Activated CD4-positive, alpha-beta T cell treated with anti-CD3 and anti-CD28 coated beads, Interleukin-2, amount 10 ng/mL, durations not matched to agents 7 days and 5 days (primary cell): ENCODE measurements at regions not wholly inside any gene's neighbourhood (a gene's known extent, or its start where the extent isn't known, plus 50 kb on each side); places are given as distances from the start of the nearest gene placed in this dataset.

Experiments used
- CTCF ChIA-PET: fragments of 350-600 bp; sonication (Branson Sonifier 250); formaldehyde crosslinking; loops from one replicate; lab custom pipeline; 2021; ENCODE audit warnings: antibody characterized with exemption; lab: Charles Lee
- POLR2A ChIA-PET: fragments of 350-600 bp; sonication (Branson Sonifier 250); formaldehyde crosslinking; loops from one replicate; lab custom pipeline; 2021; ENCODE audit warnings: antibody characterized with exemption; lab: Charles Lee
- DNase-seq: peaks from one replicate; pipeline ENCODE4 v3.0.0-alpha.2; 2020
- H3K27ac Mint-ChIP-seq: one replicate; pipeline ENCODE4 v1.8.0; 2021; ENCODE audit warnings: mild to moderate bottlenecking, moderate library complexity, mixed read lengths
- H3K27me3 Mint-ChIP-seq: one replicate; pipeline ENCODE4 v1.8.0; 2021; ENCODE audit warnings: mixed read lengths
- H3K36me3 Mint-ChIP-seq: one replicate; pipeline ENCODE4 v1.8.0; 2021; ENCODE audit warnings: low read depth, mixed read lengths
- H3K4me1 Mint-ChIP-seq: one replicate; pipeline ENCODE4 v1.8.0; 2021; ENCODE audit warnings: mixed read lengths
- H3K4me3 Mint-ChIP-seq: one replicate; pipeline ENCODE4 v1.8.0; 2021; ENCODE audit warnings: mild to moderate bottlenecking, moderate library complexity, mixed read lengths
- H3K9me3 Mint-ChIP-seq: one replicate; pipeline ENCODE4 v1.8.0; 2021; ENCODE audit warnings: mixed read lengths

DNA sequence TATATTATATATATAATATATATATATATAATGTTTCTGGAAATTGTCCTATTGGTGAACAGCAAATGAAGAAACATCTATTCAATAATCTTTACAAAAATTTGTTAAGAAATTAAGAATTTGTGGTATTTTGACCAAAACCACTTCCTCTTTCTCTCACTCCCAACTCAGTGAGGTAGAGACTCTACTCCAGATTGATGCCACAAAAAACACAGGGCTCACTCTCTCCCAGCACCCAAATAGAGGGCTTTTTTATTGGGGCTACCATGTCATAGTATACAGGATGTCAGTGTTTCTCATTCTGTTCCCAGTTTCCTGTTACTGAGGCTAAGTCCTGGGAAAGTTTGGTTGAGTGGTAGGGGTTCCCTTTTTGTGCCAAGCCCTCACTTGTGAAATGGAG is 1155.4 kb downstream of the BCL11A start:
- H3K9me3 Mint-ChIP-seq: no peaks in the 10 kb centered on the region
- no peaks in the 10 kb centered on the region for H3K27me3 Mint-ChIP-seq
- DNase-seq: no peak
- H3K27ac Mint-ChIP-seq: no peak overlapping the region
- CTCF ChIA-PET: interaction anchor here (0.6 kb wide), 1 partner anchor 749 kb away, joined by 4 read pairs; no protein-coding TSS in a partner anchor
- no peaks in the 10 kb centered on the region for H3K36me3 Mint-ChIP-seq
- POLR2A ChIA-PET: no interaction called here
- no peak overlapping the region for H3K4me3 Mint-ChIP-seq
- H3K4me1 Mint-ChIP-seq: no peaks in the 10 kb centered on the region

DNA sequence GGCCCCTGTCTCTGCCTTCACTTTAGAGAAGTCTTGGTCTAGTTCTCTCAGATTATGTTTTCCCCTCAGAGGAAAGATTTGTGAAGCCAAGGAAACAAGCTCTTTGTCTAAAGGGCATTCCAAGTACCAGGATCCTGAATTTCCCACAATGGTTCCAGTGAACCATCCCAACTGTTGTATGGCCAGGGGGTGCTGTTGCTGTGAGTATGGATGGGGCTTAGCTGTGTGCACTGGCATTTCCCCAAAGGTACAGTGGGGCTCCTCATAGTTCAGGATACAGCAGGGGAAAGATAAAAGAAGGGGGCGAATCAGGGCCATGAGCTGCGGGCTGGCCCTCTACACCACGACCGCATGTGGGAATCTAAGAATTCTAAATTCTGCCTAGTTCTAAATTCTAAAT is 1154.0 kb upstream of the FANCL start:
- Mint-ChIP-seq H3K9me3 (no peaks in the 10 kb centered on the region), H3K27ac (no peak overlapping the region), H3K27me3 (no peaks in the 10 kb centered on the region), H3K36me3 (no peaks in the 10 kb centered on the region), H3K4me3 (no peak overlapping the region), H3K4me1 (no peaks in the 10 kb centered on the region)
- POLR2A ChIA-PET: no interaction called here
- CTCF ChIA-PET: interaction anchor here (0.9 kb wide), 1 partner anchor 51 kb away, joined by 3 read pairs; no protein-coding TSS in a partner anchor
- no peak for DNase-seq

DNA sequence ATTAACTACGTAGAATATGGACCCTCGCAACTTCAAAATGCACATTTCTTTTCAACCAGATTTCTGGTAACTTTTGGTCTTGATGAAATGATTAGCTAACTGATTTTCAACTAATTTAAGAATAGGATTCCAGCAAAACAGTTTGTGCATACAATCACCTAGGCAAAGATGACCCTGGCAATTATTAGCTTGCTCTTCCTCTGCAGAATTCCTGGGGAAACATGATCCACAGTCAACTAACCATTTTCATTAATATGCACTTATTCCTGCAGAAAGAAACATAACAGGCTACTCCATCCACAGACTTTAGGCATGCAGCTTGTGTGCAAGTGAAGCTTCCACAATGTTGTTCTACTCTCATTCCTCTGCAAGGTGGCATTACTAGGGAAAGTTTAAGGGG is 1150.8 kb upstream of the FANCL start:
- no peak overlapping the region for H3K27ac Mint-ChIP-seq
- ChIA-PET CTCF (no interaction called here), POLR2A (no interaction called here)
- no peaks in the 10 kb centered on the region for H3K27me3 Mint-ChIP-seq
- no peak overlapping the region for H3K4me3 Mint-ChIP-seq
- H3K9me3 Mint-ChIP-seq: no peaks in the 10 kb centered on the region
- no peaks in the 10 kb centered on the region for H3K4me1 Mint-ChIP-seq
- no peaks in the 10 kb centered on the region for H3K36me3 Mint-ChIP-seq
- DNase-seq: no peak

DNA sequence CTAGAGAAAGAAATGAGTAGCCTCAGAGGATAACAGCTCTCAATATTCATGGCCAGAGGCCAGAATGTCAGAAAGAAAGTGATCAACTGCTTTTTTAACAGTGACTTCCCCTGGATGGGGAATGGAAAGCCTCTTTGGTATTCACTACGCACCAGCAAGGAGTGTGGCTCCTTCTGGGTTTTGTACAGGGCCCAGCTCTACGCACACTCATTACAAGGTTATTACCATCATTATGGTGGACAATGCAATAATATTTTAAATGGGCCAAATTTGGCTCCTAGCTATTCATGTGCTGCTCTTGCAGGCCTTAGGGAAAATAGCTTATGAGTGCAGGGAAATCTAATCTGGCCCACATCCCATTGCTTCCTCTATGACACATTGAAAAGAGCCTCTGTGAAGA is 1149.5 kb upstream of the FANCL start:
- no peak overlapping the region for H3K27ac Mint-ChIP-seq
- H3K36me3 Mint-ChIP-seq: no peaks in the 10 kb centered on the region
- no peaks in the 10 kb centered on the region for H3K9me3 Mint-ChIP-seq
- POLR2A ChIA-PET: no interaction called here
- H3K4me3 Mint-ChIP-seq: no peak overlapping the region
- CTCF ChIA-PET: no interaction called here
- no peaks in the 10 kb centered on the region for H3K27me3 Mint-ChIP-seq
- DNase-seq: no peak
- H3K4me1 Mint-ChIP-seq: no peaks in the 10 kb centered on the region

DNA sequence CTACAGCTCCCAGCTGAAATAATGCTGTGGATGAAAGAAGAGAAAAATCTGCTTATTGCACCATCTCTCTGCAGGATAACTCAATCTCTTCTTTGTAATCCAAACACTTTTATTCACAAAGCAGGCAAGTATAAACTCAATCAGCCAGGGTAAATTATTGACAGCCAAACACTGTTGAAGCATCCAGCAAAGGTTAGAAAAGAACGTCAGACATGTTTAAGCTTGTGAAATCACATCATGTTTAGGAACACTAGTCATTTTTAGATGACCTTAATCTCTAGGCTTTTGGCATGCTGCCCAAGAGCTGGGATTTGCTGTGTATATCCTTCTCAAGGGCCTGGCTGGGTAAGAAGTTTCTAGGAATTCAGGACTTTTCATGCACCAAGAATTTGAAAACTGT is 1148.1 kb upstream of the FANCL start:
- no peaks in the 10 kb centered on the region for H3K27me3 Mint-ChIP-seq
- DNase-seq: no peak
- H3K27ac Mint-ChIP-seq: no peak overlapping the region
- no peaks in the 10 kb centered on the region for H3K36me3 Mint-ChIP-seq
- no peaks in the 10 kb centered on the region for H3K9me3 Mint-ChIP-seq
- no peak overlapping the region for H3K4me3 Mint-ChIP-seq
- no peaks in the 10 kb centered on the region for H3K4me1 Mint-ChIP-seq
- ChIA-PET POLR2A (no interaction called here), CTCF (no interaction called here)

DNA sequence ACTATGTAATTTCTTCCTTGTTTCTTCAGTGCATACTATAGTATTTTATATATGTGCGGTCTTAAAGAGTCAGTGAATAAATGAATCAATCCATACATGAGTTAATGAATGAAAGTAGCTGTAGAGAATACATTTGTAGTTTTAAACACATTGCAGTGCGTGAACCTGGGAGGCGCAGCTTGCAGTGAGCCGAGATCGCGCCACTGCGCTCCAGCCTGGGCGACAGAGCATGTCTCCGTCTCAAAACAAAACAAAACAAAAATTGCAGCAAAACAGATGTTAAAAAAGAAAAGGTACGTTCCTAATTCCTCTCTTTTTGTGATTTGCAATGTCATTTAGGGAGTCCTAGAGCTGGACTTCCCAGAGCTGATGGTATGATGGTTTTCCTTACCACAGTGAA is 1144.8 kb upstream of the FANCL start:
- no peak overlapping the region for H3K4me3 Mint-ChIP-seq
- POLR2A ChIA-PET: no interaction called here
- H3K36me3 Mint-ChIP-seq: no peaks in the 10 kb centered on the region
- H3K27ac Mint-ChIP-seq: no peak overlapping the region
- no peaks in the 10 kb centered on the region for H3K27me3 Mint-ChIP-seq
- H3K4me1 Mint-ChIP-seq: no peaks in the 10 kb centered on the region
- CTCF ChIA-PET: no interaction called here
- H3K9me3 Mint-ChIP-seq: no peaks in the 10 kb centered on the region
- DNase-seq: no peak

DNA sequence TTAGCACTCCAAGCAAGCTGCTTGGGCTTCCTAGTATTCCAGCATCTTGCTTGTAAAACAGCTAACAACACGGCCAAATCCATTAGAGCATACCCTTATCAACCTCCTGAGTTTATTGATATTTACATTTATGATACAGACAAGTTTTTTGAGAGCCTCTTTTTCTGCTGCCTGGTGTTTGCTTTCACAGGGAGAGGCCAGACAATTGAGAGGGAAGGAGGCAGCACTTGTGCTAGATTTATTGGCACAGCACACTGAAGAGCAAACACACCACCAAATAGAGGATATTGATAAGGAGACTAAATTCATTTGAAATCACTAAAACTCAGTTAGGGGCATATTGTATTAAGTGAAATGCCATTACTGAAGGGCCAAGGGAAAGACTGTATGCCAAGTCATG is 1142.3 kb upstream of the FANCL start:
- ChIA-PET CTCF (no interaction called here), POLR2A (no interaction called here)
- Mint-ChIP-seq H3K9me3 (peaks cover 5% of the 10 kb centered on the region), H3K27me3 (no peaks in the 10 kb centered on the region), H3K36me3 (no peaks in the 10 kb centered on the region), H3K4me1 (no peaks in the 10 kb centered on the region), H3K27ac (no peak overlapping the region), H3K4me3 (no peak overlapping the region)
- DNase-seq: no peak

DNA sequence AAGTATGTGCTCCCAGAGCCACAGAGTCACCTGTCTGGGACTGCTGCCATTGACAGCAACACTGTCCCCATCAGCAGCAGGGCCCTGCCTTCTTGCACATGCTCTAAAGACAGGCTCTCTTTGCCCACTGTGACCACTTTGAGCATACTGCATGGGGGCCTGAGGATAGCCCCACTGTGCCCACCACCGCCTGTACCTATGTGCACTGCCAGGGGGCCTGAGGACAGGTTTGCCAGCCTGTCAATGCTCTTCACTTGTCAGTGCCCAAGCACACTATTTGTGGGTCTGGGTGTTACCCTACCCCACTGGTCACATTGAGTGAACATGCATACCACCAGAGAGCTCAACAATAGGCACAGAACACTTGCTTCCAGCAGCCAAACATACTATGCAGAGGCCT is 1137.0 kb upstream of the FANCL start:
- peaks cover 6% of the 10 kb centered on the region for H3K9me3 Mint-ChIP-seq
- no peaks in the 10 kb centered on the region for H3K4me1 Mint-ChIP-seq
- no peak overlapping the region for H3K27ac Mint-ChIP-seq
- no peak overlapping the region for H3K4me3 Mint-ChIP-seq
- no peaks in the 10 kb centered on the region for H3K27me3 Mint-ChIP-seq
- no peak for DNase-seq
- ChIA-PET CTCF (no interaction called here), POLR2A (no interaction called here)
- no peaks in the 10 kb centered on the region for H3K36me3 Mint-ChIP-seq

DNA sequence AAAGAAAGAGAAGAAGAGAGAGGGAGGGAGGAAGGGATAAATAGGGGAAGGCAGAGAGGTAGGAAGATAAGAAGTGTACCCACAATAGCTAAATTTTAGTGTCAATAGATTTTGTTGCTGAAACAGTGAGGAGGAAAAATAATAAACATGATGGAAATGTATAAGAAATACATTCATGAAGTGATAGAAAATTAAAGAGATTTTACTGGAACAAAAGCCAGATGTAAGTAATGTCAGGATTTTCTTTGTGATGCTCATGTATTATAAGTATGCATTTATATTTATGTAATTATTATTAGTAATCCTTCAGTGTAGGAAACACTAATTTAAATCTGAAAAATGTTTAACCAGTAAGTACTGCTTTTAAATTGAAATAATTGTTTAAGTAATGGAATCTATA is 1125.2 kb upstream of the FANCL start:
- no peaks in the 10 kb centered on the region for H3K36me3 Mint-ChIP-seq
- no peak overlapping the region for H3K27ac Mint-ChIP-seq
- POLR2A ChIA-PET: no interaction called here
- DNase-seq: no peak
- H3K27me3 Mint-ChIP-seq: no peaks in the 10 kb centered on the region
- CTCF ChIA-PET: no interaction called here
- H3K9me3 Mint-ChIP-seq: no peaks in the 10 kb centered on the region
- no peaks in the 10 kb centered on the region for H3K4me1 Mint-ChIP-seq
- no peak overlapping the region for H3K4me3 Mint-ChIP-seq

DNA sequence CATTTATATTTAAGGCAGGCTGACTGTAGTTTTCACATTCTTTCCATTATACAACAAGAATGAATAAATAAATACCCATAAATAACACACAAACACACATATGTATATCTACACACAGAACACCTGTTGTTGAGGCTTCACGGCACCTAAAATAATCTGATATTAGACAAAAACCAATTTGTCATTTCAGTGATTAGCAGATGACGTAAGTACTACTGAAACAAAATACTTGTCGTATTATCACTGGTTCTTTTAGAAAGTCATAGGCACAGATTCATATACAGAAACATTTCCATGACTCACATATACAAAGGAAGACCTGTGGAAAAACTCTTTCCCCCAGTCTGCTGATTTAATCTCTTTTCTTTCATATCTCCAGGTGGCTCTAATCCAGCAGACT is 1113.4 kb upstream of the FANCL start:
- Mint-ChIP-seq H3K36me3 (no peaks in the 10 kb centered on the region), H3K27ac (no peak overlapping the region), H3K4me3 (no peak overlapping the region), H3K9me3 (no peaks in the 10 kb centered on the region), H3K4me1 (no peaks in the 10 kb centered on the region), H3K27me3 (no peaks in the 10 kb centered on the region)
- DNase-seq: no peak
- ChIA-PET POLR2A (no interaction called here), CTCF (no interaction called here)

DNA sequence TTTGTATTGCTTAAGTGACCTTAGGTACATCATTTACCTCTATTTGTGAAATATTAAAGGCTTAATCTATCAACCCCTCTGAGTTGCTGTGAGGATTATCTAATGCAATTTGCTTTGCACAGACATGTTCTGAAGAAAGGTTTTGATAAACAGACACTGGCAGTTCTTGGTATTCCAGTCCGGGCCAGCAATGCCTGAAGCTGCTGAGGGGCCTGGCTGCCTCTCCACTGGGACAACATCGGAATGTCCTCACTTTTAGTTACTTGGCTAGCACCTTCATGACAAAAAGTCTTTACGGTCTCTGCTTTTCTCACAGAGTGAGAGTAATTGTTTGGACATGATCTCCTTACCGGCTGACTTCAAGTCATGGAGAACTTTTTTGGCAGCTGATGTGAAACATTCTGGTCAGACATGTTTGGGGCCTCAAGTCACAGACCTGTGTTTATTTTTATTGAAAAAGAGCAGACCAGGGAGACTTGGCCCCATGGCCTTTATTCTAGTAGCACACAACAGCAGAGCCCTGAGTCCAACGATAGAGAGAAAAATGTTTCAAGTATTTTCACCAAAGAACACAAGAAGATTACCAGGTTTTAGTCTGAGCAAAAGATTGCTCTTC is 1112.3 kb upstream of the FANCL start:
- Mint-ChIP-seq H3K4me1 (no peaks in the 10 kb centered on the region), H3K4me3 (no peak overlapping the region), H3K27ac (no peak overlapping the region), H3K9me3 (no peaks in the 10 kb centered on the region), H3K36me3 (no peaks in the 10 kb centered on the region), H3K27me3 (no peaks in the 10 kb centered on the region)
- ChIA-PET CTCF (no interaction called here), POLR2A (no interaction called here)
- no peak for DNase-seq

DNA sequence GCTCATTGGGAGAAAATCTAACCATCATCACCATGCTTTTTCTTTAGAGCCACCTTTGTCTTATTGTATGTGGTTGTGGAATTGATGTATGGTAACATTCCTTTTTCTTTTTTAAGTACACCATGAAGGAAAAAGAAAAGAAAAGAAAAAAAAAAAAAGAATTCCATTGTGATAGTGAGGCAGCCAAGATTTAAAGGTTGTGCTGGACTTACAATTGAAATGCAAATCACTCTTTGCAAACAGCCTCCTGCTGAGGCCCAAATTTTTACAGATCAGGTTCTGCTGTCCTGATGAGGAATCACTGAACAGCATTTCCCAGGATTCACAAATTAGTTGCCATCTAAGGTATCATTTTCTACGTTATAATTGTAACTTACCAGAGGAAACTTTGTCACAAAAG is 1101.0 kb upstream of the FANCL start:
- H3K36me3 Mint-ChIP-seq: no peaks in the 10 kb centered on the region
- CTCF ChIA-PET: no interaction called here
- POLR2A ChIA-PET: no interaction called here

DNA sequence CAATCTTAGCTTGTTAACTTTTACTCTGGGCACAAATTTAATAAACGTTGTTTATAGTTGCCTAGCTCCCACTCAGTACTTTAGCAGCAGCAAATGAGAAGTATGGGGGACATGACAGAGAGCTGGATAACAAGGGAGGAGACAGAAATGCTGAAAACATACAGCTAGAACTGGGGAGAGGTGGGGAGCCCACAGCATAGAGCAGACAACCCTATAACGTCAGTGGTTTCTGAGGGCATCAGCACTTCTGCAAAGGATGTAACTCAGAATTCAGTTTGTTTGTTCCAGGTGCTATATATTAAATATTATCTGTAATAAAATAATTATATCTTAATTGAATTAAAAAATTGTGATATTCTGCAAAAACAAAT is 1098.7 kb upstream of the FANCL start:
- POLR2A ChIA-PET: no interaction called here
- Mint-ChIP-seq H3K36me3 (no peaks in the 10 kb centered on the region), H3K4me3 (no peak overlapping the region), H3K27ac (no peak overlapping the region), H3K9me3 (no peaks in the 10 kb centered on the region), H3K4me1 (no peaks in the 10 kb centered on the region), H3K27me3 (no peaks in the 10 kb centered on the region)
- CTCF ChIA-PET: no interaction called here
- DNase-seq: no peak

More for the DNA sequence above, 1101.0 kb upstream of the FANCL start:
- no peak for DNase-seq
- Mint-ChIP-seq H3K4me1 (no peaks in the 10 kb centered on the region), H3K27ac (no peak overlapping the region), H3K9me3 (no peaks in the 10 kb centered on the region), H3K27me3 (no peaks in the 10 kb centered on the region), H3K4me3 (no peak overlapping the region)

DNA sequence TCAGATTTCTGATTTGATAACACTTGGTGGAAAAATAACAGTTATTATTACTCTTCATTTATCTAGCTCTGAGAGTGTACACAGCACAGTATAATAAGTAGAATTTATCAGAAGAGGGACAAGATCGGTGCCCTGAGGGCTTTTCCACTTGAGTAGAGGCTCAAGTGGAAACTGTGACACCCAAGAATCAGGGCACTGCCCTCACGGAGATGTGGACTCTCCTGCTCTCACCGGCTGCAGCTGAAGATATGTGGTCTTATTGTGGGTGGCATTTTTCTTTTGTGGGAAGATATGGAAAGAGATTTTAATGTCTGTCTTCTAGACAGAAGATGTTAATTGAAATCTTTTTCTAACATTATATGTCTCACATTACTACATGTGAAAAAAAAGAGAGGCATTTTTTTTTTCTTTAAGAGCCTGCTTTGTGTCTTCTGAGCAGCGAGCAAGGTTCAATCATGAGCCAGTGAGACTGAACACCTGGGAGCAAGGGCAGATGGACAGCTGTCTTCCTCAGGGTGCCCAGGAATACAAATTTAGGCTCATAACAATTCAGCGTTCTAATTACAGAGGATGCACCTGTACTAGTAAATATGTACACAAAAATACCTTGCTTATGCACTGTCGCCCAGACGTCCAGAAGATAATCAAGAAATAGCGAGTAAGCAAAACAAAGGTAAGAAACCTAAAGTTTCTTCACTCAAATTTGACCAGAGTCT is 1098.2 kb upstream of the FANCL start:
- Mint-ChIP-seq H3K27ac (no peak overlapping the region), H3K36me3 (no peaks in the 10 kb centered on the region), H3K4me1 (no peaks in the 10 kb centered on the region), H3K9me3 (no peaks in the 10 kb centered on the region), H3K27me3 (no peaks in the 10 kb centered on the region), H3K4me3 (no peak overlapping the region)
- DNase-seq: no peak
- POLR2A ChIA-PET: no interaction called here
- CTCF ChIA-PET: no interaction called here
